IgD-negative memory B cell (primary cell): ENCODE measurements at regions not wholly inside any gene's neighbourhood (a gene's known extent, or its start where the extent isn't known, plus 50 kb on each side); places are given as distances from the start of the nearest gene placed in this dataset.
"Not testable (repeated sequence)": the region's sequence is repeated elsewhere in the genome, so short reads cannot be mapped to it uniquely, and the experiment has no call there.

Source experiments
- H3K27ac Mint-ChIP-seq, 3 donors: one replicate each; pipeline ENCODE4 v1.8.0; 2020 to 2022; ENCODE audit warnings: mild to moderate bottlenecking in 3 of 3, mixed read lengths in 3 of 3, moderate library complexity in 1 of 3
- H3K27me3 Mint-ChIP-seq: one replicate; pipeline ENCODE4 v1.8.0; 2021; ENCODE audit warnings: mixed read lengths
- H3K36me3 Mint-ChIP-seq: one replicate; pipeline ENCODE4 v1.8.0; 2020; ENCODE audit warnings: mild to moderate bottlenecking, mixed read lengths
- H3K4me1 Mint-ChIP-seq, 3 donors: one replicate each; pipeline ENCODE4 v1.8.0; 2020 to 2022; ENCODE audit warnings: mixed read lengths in 3 of 3, mild to moderate bottlenecking in 1 of 3
- H3K4me3 Mint-ChIP-seq, 4 donors: one replicate each; pipeline ENCODE4 v1.8.0; 2020 to 2022; ENCODE audit warnings: mild to moderate bottlenecking in 4 of 4, mixed read lengths in 4 of 4, moderate library complexity in 3 of 4
- H3K9me3 Mint-ChIP-seq, 3 donors: one replicate each; pipeline ENCODE4 v1.8.0; 2020 to 2021; ENCODE audit warnings: mixed read lengths in 3 of 3, mild to moderate bottlenecking in 1 of 3

GRCh38 chr2:31765078-31765945, 184.6 kb upstream of the SRD5A2 start:
- H3K27me3 Mint-ChIP-seq = no peaks in the 10 kb centered on the region
- H3K9me3 Mint-ChIP-seq = peaks cover 0 to 4% (median 0%) of the 10 kb centered on the region in 3 donors

GRCh38 chr2:31764169-31764568, 183.4 kb upstream of the SRD5A2 start:
- peak overlapping the region in 1 of 3 donors; percentile 44 for H3K27ac Mint-ChIP-seq
- no peak overlapping the region for H3K4me3 Mint-ChIP-seq
- H3K4me1 Mint-ChIP-seq = peaks cover 0 to 2% (median 0%) of the 10 kb centered on the region in 3 donors
- peaks cover 1% of the 10 kb centered on the region for H3K36me3 Mint-ChIP-seq
- peaks cover 0 to 4% (median 0%) of the 10 kb centered on the region in 3 donors for H3K9me3 Mint-ChIP-seq
- H3K27me3 Mint-ChIP-seq = no peaks in the 10 kb centered on the region

More at GRCh38 chr2:31765078-31765945, 184.6 kb upstream of the SRD5A2 start:
- peak overlapping the region in 1 of 4 donors; percentile 65 for H3K4me3 Mint-ChIP-seq
- H3K27ac Mint-ChIP-seq = no peak overlapping the region
- H3K36me3 Mint-ChIP-seq = peaks cover 1% of the 10 kb centered on the region
- H3K4me1 Mint-ChIP-seq = peaks cover 0 to 2% (median 0%) of the 10 kb centered on the region in 3 donors

GRCh38 chr2:31762085-31762484, 181.3 kb upstream of the SRD5A2 start:
- H3K4me3 Mint-ChIP-seq = no peak overlapping the region
- peaks cover 0 to 4% (median 0%) of the 10 kb centered on the region in 3 donors for H3K9me3 Mint-ChIP-seq
- peaks cover 0 to 2% (median 0%) of the 10 kb centered on the region in 3 donors for H3K4me1 Mint-ChIP-seq
- peaks cover 1% of the 10 kb centered on the region for H3K27me3 Mint-ChIP-seq
- H3K27ac Mint-ChIP-seq = no peak overlapping the region
- peaks cover 1% of the 10 kb centered on the region for H3K36me3 Mint-ChIP-seq

- H3K27me3 Mint-ChIP-seq, H3K9me3 Mint-ChIP-seq, H3K4me1 Mint-ChIP-seq, H3K27ac Mint-ChIP-seq, H3K4me3 Mint-ChIP-seq, H3K36me3 Mint-ChIP-seq: not testable (repeated sequence)
Observed at GRCh38 chr2:31757351-31757750, 176.6 kb upstream of the SRD5A2 start.

- H3K36me3 Mint-ChIP-seq, H3K4me1 Mint-ChIP-seq, H3K27me3 Mint-ChIP-seq, H3K4me3 Mint-ChIP-seq, H3K27ac Mint-ChIP-seq: not testable (repeated sequence)
- H3K9me3 Mint-ChIP-seq = peaks cover 5 to 16% (median 6%) of the 10 kb centered on the region in 3 donors
Observed at GRCh38 chr2:31748746-31749145, 168.0 kb upstream of the SRD5A2 start.

- Mint-ChIP-seq H3K27ac (no peak overlapping the region), H3K27me3 (peaks cover 8% of the 10 kb centered on the region), H3K4me1 (peaks cover 0 to 2% (median 0%) of the 10 kb centered on the region in 3 donors), H3K36me3 (peaks cover 5% of the 10 kb centered on the region), H3K9me3 (peaks cover 5 to 12% (median 6%) of the 10 kb centered on the region in 3 donors), H3K4me3 (no peak overlapping the region)
Observed at GRCh38 chr2:31748041-31748440, 167.3 kb upstream of the SRD5A2 start.

- no peaks in the 10 kb centered on the region for H3K9me3 Mint-ChIP-seq
- no peak overlapping the region for H3K4me3 Mint-ChIP-seq
- no peaks in the 10 kb centered on the region for H3K4me1 Mint-ChIP-seq
- no peaks in the 10 kb centered on the region for H3K36me3 Mint-ChIP-seq
- H3K27me3 Mint-ChIP-seq = peaks cover 4% of the 10 kb centered on the region
- no peak overlapping the region for H3K27ac Mint-ChIP-seq
Observed at GRCh38 chr2:31739161-31739560, 158.4 kb upstream of the SRD5A2 start.

GRCh38 chr2:31736695-31737454, 156.1 kb upstream of the SRD5A2 start:
- Mint-ChIP-seq H3K27me3 (peaks cover 4% of the 10 kb centered on the region), H3K27ac (no peak overlapping the region), H3K4me3 (no peak overlapping the region), H3K4me1 (no peaks in the 10 kb centered on the region), H3K36me3 (no peaks in the 10 kb centered on the region), H3K9me3 (peaks cover 0 to 10% (median 0%) of the 10 kb centered on the region in 3 donors)

- no peaks in the 10 kb centered on the region for H3K4me1 Mint-ChIP-seq
- H3K9me3 Mint-ChIP-seq = peaks cover 0 to 13% (median 0%) of the 10 kb centered on the region in 3 donors
- H3K36me3 Mint-ChIP-seq = no peaks in the 10 kb centered on the region
- peaks cover 4% of the 10 kb centered on the region for H3K27me3 Mint-ChIP-seq
- no peak overlapping the region for H3K4me3 Mint-ChIP-seq
- no peak overlapping the region for H3K27ac Mint-ChIP-seq
Observed at GRCh38 chr2:31735716-31736115, 155.0 kb upstream of the SRD5A2 start.

GRCh38 chr2:31729442-31730092, 148.8 kb upstream of the SRD5A2 start:
- no peak overlapping the region for H3K4me3 Mint-ChIP-seq
- no peaks in the 10 kb centered on the region for H3K36me3 Mint-ChIP-seq
- H3K4me1 Mint-ChIP-seq = no peaks in the 10 kb centered on the region
- peaks cover 0 to 25% (median 2%) of the 10 kb centered on the region in 3 donors for H3K9me3 Mint-ChIP-seq
- H3K27ac Mint-ChIP-seq = no peak overlapping the region
- no peaks in the 10 kb centered on the region for H3K27me3 Mint-ChIP-seq

GRCh38 chr2:31729065-31729439, 148.3 kb upstream of the SRD5A2 start:
- Mint-ChIP-seq H3K4me3 (no peak overlapping the region), H3K36me3 (no peaks in the 10 kb centered on the region), H3K9me3 (peaks cover 0 to 25% (median 2%) of the 10 kb centered on the region in 3 donors), H3K4me1 (no peaks in the 10 kb centered on the region), H3K27ac (no peak overlapping the region), H3K27me3 (no peaks in the 10 kb centered on the region)

- Mint-ChIP-seq H3K4me3 (no peak overlapping the region), H3K36me3 (no peaks in the 10 kb centered on the region), H3K27me3 (no peaks in the 10 kb centered on the region), H3K4me1 (no peaks in the 10 kb centered on the region), H3K9me3 (peaks cover 0 to 25% (median 2%) of the 10 kb centered on the region in 3 donors), H3K27ac (no peak overlapping the region)
Observed at GRCh38 chr2:31728406-31729064, 147.8 kb upstream of the SRD5A2 start.

- H3K4me1 Mint-ChIP-seq = no peaks in the 10 kb centered on the region
- H3K27me3 Mint-ChIP-seq = no peaks in the 10 kb centered on the region
- peaks cover 2 to 17% (median 5%) of the 10 kb centered on the region in 3 donors for H3K9me3 Mint-ChIP-seq
- peak overlapping the region in 1 of 4 donors; percentile 25 for H3K4me3 Mint-ChIP-seq
- H3K36me3 Mint-ChIP-seq = no peaks in the 10 kb centered on the region
- H3K27ac Mint-ChIP-seq = no peak overlapping the region
Observed at GRCh38 chr2:31726457-31726856, 145.7 kb upstream of the SRD5A2 start.

GRCh38 chr2:31725444-31725843, 144.7 kb upstream of the SRD5A2 start:
- Mint-ChIP-seq H3K27ac (no peak overlapping the region), H3K4me1 (no peaks in the 10 kb centered on the region), H3K36me3 (no peaks in the 10 kb centered on the region), H3K9me3 (peaks cover 2 to 16% (median 5%) of the 10 kb centered on the region in 3 donors), H3K27me3 (no peaks in the 10 kb centered on the region), H3K4me3 (no peak overlapping the region)
